Type B pancreatic cell (in vitro differentiated cells): ENCODE measurements at regions not wholly inside any gene's neighbourhood (a gene's known extent, or its start where the extent isn't known, plus 50 kb on each side); places are given as distances from the start of the nearest gene placed in this dataset.

Experiments
- DNase-seq: peaks from one replicate; pipeline ENCODE4 v3.0.0; 2021; ENCODE audit warnings: mixed read lengths; ENCODE audit not compliant: unreplicated experiment; ENCODE audit errors: extremely low spot score
- H3K27ac Mint-ChIP-seq: 2 replicates; pipeline ENCODE4 v1.8.0; 2021; ENCODE audit warnings: mild to moderate bottlenecking, mixed read lengths
- H3K27me3 Mint-ChIP-seq: 2 replicates; pipeline ENCODE4 v1.8.0; 2021; ENCODE audit warnings: mixed read lengths
- H3K36me3 Mint-ChIP-seq: 2 replicates; pipeline ENCODE4 v1.8.0; 2021; ENCODE audit warnings: mixed read lengths
- H3K4me1 Mint-ChIP-seq: one replicate; pipeline ENCODE4 v1.8.0; 2021; ENCODE audit warnings: mixed read lengths; ENCODE audit not compliant: unreplicated experiment
- H3K4me3 Mint-ChIP-seq: 2 replicates; pipeline ENCODE4 v1.8.0; 2021; ENCODE audit warnings: mild to moderate bottlenecking, mixed read lengths
- H3K9me3 Mint-ChIP-seq: 2 replicates; pipeline ENCODE4 v1.8.0; 2021; ENCODE audit warnings: mixed read lengths
- CTCF ChIP-seq: fragments of 200-600 bp; sonication (generic); conservative IDR thresholded peaks from 2 replicates; pipeline ENCODE4 v1.5.0; 2021; ENCODE audit warnings: antibody characterized with exemption, mild to moderate bottlenecking

GRCh38 chr10:70962686-70963085 is 74.3 kb upstream of the PCBD1 start:
- H3K4me3 Mint-ChIP-seq, result no peak overlapping the region
- H3K9me3 Mint-ChIP-seq, result no peaks in the 10 kb centered on the region
- no peak for DNase-seq
- H3K27ac Mint-ChIP-seq, result no peak overlapping the region
- no peaks in the 10 kb centered on the region for H3K36me3 Mint-ChIP-seq
- peaks cover 13% of the 10 kb centered on the region for H3K27me3 Mint-ChIP-seq
- H3K4me1 Mint-ChIP-seq, result peaks cover 5% of the 10 kb centered on the region
- TF ChIP-seq CTCF, result no peak

- Mint-ChIP-seq H3K27me3 (peaks cover 13% of the 10 kb centered on the region), H3K9me3 (no peaks in the 10 kb centered on the region), H3K36me3 (no peaks in the 10 kb centered on the region)
Observed at GRCh38 chr10:70963271-70963670, 74.9 kb upstream of the PCBD1 start.

GRCh38 chr10:70964245-70964644 is 75.9 kb upstream of the PCBD1 start:
- Mint-ChIP-seq H3K9me3 (no peaks in the 10 kb centered on the region), H3K4me1 (peaks cover 15% of the 10 kb centered on the region), H3K36me3 (no peaks in the 10 kb centered on the region), H3K27me3 (peaks cover 13% of the 10 kb centered on the region), H3K27ac (no peak overlapping the region), H3K4me3 (no peak overlapping the region)
- DNase-seq, result no peak
- no peak for TF ChIP-seq CTCF

More at GRCh38 chr10:70963271-70963670, 74.9 kb upstream of the PCBD1 start:
- H3K4me3 Mint-ChIP-seq, result no peak overlapping the region
- peaks cover 9% of the 10 kb centered on the region for H3K4me1 Mint-ChIP-seq
- DNase-seq, result no peak
- TF ChIP-seq CTCF, result no peak
- no peak overlapping the region for H3K27ac Mint-ChIP-seq

- Mint-ChIP-seq H3K4me3 (no peak overlapping the region), H3K4me1 (peaks cover 15% of the 10 kb centered on the region), H3K27ac (no peak overlapping the region), H3K27me3 (peaks cover 13% of the 10 kb centered on the region), H3K9me3 (no peaks in the 10 kb centered on the region), H3K36me3 (no peaks in the 10 kb centered on the region)
- DNase-seq, result no peak
- no peak for TF ChIP-seq CTCF
Observed at GRCh38 chr10:70964881-70965280, 76.5 kb upstream of the PCBD1 start.

GRCh38 chr10:70965566-70965965 is 77.2 kb upstream of the PCBD1 start:
- TF ChIP-seq CTCF, result no peak
- H3K27me3 Mint-ChIP-seq, result peaks cover 13% of the 10 kb centered on the region
- H3K9me3 Mint-ChIP-seq, result no peaks in the 10 kb centered on the region
- no peaks in the 10 kb centered on the region for H3K36me3 Mint-ChIP-seq
- peaks cover 15% of the 10 kb centered on the region for H3K4me1 Mint-ChIP-seq
- no peak for DNase-seq
- H3K27ac Mint-ChIP-seq, result no peak overlapping the region
- H3K4me3 Mint-ChIP-seq, result no peak overlapping the region
